ENCODE measurements at regions not wholly inside any gene's neighbourhood (a gene's known extent, or its start where the extent isn't known, plus 50 kb on each side); places are given as distances from the start of the nearest gene placed in this dataset.

DNA sequence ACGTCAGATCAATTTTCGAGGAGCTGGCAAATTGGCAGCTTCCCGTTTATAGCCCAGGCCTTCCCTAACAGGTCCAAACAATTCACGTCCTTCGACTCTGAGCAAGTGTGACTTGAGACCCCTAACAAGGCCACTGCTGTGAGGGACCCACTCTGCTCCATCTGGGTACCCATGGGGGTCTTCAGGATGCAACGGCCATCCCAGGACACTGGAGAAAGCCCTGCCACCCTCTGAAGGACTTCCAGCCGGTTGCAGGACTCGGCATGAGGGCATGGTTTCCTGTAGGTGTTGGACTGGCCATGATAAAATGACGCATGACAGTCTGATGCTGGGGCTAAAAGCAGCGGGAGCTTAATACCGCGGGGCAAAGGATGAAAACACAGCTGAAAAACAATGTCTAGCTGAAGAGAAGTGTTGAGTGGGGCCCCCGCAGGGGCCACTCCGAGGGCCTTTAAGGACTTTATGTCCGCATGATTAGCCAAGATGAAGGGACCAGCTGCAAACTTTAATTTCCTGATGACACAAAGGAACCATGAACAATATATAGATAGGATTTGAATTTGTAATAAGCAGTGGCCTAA is 113.3 kb upstream of the ZNF521 start:
- TF ChIP-seq JUND (IDR thresholded peaks at IDR 0.05; ENCODE audit: low read depth) = no peak
- no peak for DNase-seq (ENCODE audit: low read depth in 1 of 2, low spot score in 1 of 2)
- in situ Hi-C loops (cut with HindIII; ENCODE audit: low pct_unique_long_range_greater_than_20kb, low sequenced_read_pairs) = no loop called here

DNA sequence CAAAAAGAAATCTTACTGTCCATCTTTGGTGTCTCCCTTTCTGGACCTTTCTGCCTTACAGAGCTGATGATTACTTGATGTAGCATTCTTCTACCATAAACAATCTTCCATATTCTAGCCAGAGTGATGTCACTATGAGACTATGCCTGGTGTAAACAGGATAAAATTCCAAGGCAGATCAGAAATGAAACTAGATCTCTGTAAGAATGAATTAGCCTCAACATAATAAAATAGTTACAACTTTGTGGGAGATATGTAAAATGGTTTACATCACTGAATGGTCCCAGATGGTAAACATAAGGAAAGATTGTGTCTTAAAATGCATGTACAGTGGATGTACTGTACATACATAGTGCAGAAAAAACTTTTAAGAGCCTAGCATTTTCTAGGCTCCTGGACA is 112.3 kb upstream of the ZNF521 start:
- TF ChIP-seq JUND (IDR thresholded peaks at IDR 0.05; ENCODE audit: low read depth) = no peak
- DNase-seq (ENCODE audit: low read depth in 1 of 2, low spot score in 1 of 2) = no peak
- in situ Hi-C loops (cut with HindIII; ENCODE audit: low pct_unique_long_range_greater_than_20kb, low sequenced_read_pairs) = no loop called here

DNA sequence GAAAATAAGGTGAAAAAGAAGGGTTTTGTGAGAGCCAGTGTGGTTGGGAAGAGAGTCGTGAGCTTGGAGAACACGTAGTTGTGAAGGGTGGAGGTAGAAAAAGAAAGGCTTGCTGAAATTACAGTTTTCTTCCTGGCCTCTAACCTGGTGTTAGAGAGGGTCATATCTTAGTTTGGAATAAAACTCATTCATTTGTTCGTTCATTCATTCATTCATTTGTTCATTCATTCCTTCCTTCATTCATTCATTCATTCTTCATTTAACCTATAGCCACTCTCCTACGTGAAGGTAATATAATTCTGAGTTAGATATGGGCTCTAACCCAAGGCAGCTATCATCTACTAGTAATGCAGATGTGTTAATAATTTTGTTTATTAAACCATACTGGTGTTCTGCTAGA is 111.8 kb upstream of the ZNF521 start:
- DNase-seq (ENCODE audit: low read depth in 1 of 2, low spot score in 1 of 2) = no peak
- in situ Hi-C loops (cut with HindIII; ENCODE audit: low pct_unique_long_range_greater_than_20kb, low sequenced_read_pairs) = no loop called here
- TF ChIP-seq JUND (IDR thresholded peaks at IDR 0.05; ENCODE audit: low read depth) = no peak

DNA sequence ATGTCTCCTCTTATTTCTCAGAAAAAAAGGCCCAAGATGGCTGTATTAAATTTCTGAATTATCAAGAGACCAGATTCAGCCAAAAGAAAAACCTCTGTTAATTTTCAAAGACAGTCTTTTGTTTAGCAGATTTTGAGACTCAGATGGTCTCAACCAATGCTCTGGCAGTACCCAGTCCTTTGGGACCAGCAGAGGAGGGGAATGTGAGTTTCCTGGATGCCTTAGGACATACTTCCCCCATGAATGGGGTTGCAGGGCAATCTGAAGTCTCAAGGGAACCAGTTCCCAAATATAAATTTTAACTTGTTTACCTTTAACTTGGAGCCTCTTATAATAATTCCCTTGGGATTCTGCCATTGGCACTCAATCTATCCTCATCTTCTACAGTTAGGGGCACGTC is 107.8 kb upstream of the ZNF521 start:
- DNase-seq (ENCODE audit: low read depth in 1 of 2, low spot score in 1 of 2) = no peak
- TF ChIP-seq JUND (IDR thresholded peaks at IDR 0.05; ENCODE audit: low read depth) = no peak
- in situ Hi-C loops (cut with HindIII; ENCODE audit: low pct_unique_long_range_greater_than_20kb, low sequenced_read_pairs) = no loop called here

DNA sequence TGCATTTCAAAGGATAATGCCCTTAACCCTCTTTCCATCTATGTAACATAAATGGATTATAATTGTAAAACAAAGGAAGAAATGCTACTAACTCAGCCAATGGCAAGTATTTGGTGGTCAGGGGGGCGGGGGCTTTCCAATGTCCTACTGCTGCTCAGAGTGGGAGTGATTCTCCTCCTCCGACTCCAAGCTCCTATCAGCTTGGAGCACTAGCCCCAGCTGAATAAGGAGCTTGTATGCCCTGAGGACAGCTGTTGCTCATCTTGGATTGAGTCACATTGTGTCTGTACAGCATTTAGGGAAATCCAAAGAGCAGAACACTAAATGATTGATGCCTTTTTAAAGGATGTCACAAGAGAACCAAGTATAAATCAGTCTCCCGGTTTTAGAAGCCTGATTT is 105.6 kb upstream of the ZNF521 start:
- no peak for TF ChIP-seq JUND (IDR thresholded peaks at IDR 0.05; ENCODE audit: low read depth)

DNA sequence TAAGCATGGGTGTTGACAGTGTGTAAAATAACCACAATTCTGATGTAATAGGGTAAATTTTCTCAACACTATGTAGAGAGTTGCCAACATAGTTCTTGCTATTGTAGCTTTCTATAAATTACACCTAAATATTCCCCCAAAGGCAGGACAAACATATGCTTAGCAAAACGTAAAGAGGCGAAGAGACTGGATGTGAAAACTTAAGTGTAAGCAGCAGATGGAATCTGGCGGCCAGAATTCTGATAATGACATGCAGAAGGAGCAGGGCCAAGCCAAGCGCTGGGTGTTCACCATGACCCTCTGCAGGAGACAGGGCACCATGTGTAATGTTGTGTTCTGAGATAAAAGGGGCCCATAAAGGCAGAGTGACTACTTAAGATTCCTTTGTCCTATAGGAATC is 105.2 kb upstream of the ZNF521 start:
- no peak for TF ChIP-seq JUND (IDR thresholded peaks at IDR 0.05; ENCODE audit: low read depth)
- in situ Hi-C loops (cut with HindIII; ENCODE audit: low pct_unique_long_range_greater_than_20kb, low sequenced_read_pairs) = no loop called here
- no peak for DNase-seq (ENCODE audit: low read depth in 1 of 2, low spot score in 1 of 2)

More for the DNA sequence above, 105.6 kb upstream of the ZNF521 start:
- DNase-seq (ENCODE audit: low read depth in 1 of 2, low spot score in 1 of 2) = no peak
- in situ Hi-C loops (cut with HindIII; ENCODE audit: low pct_unique_long_range_greater_than_20kb, low sequenced_read_pairs) = no loop called here

DNA sequence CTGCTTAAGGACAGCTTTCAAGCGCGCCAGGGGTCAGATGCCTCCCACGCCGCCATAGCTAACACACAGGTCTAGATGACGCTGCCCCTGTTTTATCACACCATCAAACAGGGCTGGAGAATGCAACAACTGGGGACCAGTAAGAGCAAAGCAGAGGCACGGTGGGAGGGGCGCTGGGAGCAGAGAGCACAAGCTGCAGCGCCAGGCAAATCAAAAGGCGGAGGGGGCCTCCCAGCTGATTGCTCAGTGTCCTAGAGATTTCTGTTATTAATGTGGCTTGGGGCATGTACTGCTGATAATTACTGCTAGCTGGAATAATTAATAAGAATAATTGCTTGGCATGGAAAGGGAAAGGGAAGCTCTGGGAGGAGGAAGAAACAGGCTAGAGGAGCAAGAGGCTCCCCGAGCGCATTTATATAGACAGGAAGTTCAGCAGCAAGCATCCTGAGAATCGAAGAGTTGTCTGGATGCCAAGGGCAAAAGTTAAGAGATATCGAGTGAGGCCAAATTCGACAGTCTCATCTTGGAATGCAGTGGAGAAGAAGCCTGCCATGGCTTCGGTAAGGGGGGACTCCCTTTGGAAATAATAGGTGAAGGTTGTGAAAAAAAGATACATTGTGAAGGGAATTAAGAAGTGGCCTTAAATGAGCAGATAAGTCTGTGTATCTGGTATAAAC is 104.5 kb upstream of the ZNF521 start:
- DNase-seq (ENCODE audit: low read depth in 1 of 2, low spot score in 1 of 2) = no peak
- in situ Hi-C loops (cut with HindIII; ENCODE audit: low pct_unique_long_range_greater_than_20kb, low sequenced_read_pairs) = no loop called here
- TF ChIP-seq JUND (IDR thresholded peaks at IDR 0.05; ENCODE audit: low read depth) = no peak

DNA sequence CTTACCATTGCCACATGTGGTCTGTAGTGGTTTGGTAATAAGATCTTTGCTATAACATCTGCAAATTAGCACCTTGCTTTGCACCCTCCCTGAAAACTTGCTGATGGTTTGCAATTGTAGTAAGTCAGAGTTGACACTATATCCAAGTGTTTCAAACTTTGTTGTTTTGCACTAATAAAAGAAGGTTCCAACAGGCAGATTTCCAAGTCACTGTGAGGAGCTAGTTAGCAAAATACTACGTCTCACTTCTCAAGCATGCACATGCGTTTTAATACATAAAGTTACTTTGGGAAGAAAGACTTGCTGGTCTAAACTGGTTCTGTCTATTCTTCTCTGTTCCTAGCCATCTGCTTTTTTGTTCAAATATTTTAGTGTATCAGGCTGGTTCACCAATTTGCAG is 103.7 kb upstream of the ZNF521 start:
- no peak for TF ChIP-seq JUND (IDR thresholded peaks at IDR 0.05; ENCODE audit: low read depth)
- in situ Hi-C loops (cut with HindIII; ENCODE audit: low pct_unique_long_range_greater_than_20kb, low sequenced_read_pairs) = no loop called here
- DNase-seq (ENCODE audit: low read depth in 1 of 2, low spot score in 1 of 2) = no peak

DNA sequence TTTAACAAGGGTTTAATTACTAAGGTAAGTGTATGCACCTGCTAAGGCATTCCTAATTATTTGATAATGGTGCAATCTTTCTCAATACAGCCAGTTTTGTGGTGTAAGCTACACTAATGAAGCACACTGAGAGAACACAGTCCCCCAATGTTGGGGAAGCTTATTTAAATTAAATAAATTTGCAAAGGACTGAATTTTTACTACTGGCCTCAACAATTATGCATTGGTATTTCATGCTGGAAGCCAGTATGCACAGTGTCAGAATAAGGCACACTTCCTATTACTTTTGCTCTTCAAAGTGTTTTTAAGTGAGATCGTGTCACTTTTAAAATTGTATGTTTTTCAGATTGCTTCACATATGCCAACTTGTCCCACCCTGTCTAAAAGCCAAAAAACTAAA is 103.2 kb upstream of the ZNF521 start:
- in situ Hi-C loops (cut with HindIII; ENCODE audit: low pct_unique_long_range_greater_than_20kb, low sequenced_read_pairs) = no loop called here
- no peak for TF ChIP-seq JUND (IDR thresholded peaks at IDR 0.05; ENCODE audit: low read depth)
- no peak for DNase-seq (ENCODE audit: low read depth in 1 of 2, low spot score in 1 of 2)

DNA sequence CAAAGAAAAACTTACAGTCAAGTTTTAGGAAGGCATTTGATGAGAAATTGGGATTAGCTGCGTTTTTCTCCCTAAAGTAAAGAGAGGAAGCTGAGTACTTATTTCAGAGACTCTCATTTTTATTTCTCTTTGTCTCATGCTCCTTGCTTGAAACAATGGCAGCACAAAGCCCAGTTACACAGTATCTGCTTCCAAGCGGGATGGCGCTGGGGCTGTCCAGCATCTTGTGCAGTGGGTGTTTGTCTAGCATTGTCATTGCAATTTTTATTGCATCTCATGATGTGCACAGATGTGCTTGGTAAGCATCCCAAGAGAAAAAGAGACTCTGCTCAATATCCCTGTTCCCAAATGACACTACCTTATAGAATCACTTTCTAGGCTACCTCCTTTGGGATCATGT is 102.8 kb upstream of the ZNF521 start:
- in situ Hi-C loops (cut with HindIII; ENCODE audit: low pct_unique_long_range_greater_than_20kb, low sequenced_read_pairs) = no loop called here
- TF ChIP-seq JUND (IDR thresholded peaks at IDR 0.05; ENCODE audit: low read depth) = no peak
- DNase-seq (ENCODE audit: low read depth in 1 of 2, low spot score in 1 of 2) = no peak

DNA sequence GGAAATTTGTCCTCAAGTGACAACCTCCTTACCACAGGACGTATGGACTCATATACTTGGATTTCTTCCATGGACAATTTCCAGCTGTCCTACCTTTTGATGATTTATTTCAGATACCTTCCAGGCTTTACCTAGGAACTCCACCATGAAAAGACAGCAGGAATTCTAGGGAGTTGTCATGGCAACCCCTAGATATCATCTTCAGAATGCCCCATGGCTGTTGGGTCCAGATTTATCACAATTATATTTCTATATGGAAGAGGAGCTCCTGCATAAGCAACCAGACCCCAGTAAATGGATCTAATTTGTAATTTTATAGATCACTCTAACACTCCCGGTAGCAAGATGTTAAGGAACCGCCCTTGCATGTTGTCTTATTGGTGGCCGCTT is 102.3 kb upstream of the ZNF521 start:
- in situ Hi-C loops (cut with HindIII; ENCODE audit: low pct_unique_long_range_greater_than_20kb, low sequenced_read_pairs) = no loop called here
- no peak for DNase-seq (ENCODE audit: low read depth in 1 of 2, low spot score in 1 of 2)
- TF ChIP-seq JUND (IDR thresholded peaks at IDR 0.05; ENCODE audit: low read depth) = no peak

DNA sequence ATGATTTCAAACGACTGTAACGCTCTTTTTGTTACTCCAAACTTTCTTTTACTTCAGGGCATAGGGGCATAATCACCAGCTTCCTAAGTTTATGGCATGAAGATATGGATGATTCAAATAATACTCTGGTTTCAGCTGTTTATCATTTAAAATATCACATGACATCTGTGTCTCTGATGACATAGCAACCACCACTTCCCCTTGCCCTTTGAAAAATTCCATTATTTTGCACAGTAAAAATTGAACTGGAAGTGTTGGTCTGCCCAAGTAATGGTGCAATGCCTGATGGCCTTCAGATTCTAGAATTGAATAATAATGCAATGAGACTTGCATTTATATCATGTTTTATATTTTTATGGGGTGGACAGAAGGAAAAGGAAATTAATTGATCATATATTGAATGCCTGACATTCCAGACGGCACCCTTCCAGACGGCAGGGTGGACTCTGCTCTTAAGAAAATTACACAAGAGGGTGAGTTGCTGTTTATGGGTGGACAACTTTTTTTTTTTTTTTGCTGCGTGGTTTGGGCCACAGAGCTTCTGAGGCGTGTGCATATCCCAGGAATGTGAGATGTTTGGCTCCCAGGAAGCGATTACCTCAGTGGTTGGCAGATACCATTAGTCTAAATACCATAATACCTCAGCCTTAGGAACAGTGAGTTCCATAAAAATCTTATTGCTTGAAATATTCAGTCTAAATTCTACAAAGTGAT is 101.7 kb upstream of the ZNF521 start:
- in situ Hi-C loops (cut with HindIII; ENCODE audit: low pct_unique_long_range_greater_than_20kb, low sequenced_read_pairs) = no loop called here
- no peak for TF ChIP-seq JUND (IDR thresholded peaks at IDR 0.05; ENCODE audit: low read depth)
- DNase-seq (ENCODE audit: low read depth in 1 of 2, low spot score in 1 of 2) = no peak

DNA sequence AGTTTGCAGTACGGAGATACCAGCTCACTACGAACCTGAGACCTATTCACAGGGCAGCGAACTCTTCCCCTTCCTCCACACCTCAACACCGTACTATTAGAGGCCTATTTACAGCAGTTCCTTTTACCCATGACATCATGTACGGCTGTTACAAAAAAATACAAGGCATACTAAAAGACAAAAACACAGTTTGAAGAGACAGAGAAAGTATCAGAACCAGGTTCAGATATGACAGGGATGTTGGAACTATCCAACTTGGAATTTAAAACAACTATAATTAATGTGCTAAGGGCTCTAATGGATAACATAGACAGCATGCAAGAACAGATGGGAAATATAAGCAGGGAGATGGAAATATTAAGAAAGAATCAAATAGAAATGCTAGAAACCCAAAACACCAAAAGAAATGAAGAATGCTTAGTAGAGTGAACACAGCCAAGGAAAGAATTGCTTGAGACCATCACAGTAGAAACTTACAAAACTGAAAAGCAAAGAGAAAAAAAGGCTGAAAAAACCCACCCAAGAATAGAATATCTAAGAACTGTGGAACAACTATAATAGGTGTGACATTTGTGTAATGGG is 99.2 kb upstream of the ZNF521 start:
- no peak for TF ChIP-seq JUND (IDR thresholded peaks at IDR 0.05; ENCODE audit: low read depth)
- no peak for DNase-seq (ENCODE audit: low read depth in 1 of 2, low spot score in 1 of 2)
- in situ Hi-C loops (cut with HindIII; ENCODE audit: low pct_unique_long_range_greater_than_20kb, low sequenced_read_pairs) = no loop called here

Measured in T47D (cell line).